Mesenchymal stem cell (in vitro differentiated cells and primary cell): ENCODE measurements at regions not wholly inside any gene's neighbourhood (a gene's known extent, or its start where the extent isn't known, plus 50 kb on each side); places are given as distances from the start of the nearest gene placed in this dataset.
"Not testable (repeated sequence)": the region's sequence is repeated elsewhere in the genome, so short reads cannot be mapped to it uniquely, and the experiment has no call there.

Experiments
- DNase-seq: peaks from one replicate; pipeline ENCODE4 v3.0.0-alpha.2; 2013
- H2AFZ ChIP-seq: one replicate; pipeline ENCODE4 v1.6.1; 2013; ENCODE audit warnings: low read depth, mild to moderate bottlenecking, control low read depth, inconsistent platforms, low read length, moderate library complexity
- H2AK5ac ChIP-seq: 2 replicates; pipeline ENCODE4 v1.6.1; 2013; ENCODE audit warnings: low read length, moderate library complexity, mild to moderate bottlenecking, inconsistent platforms; ENCODE audit not compliant: severe bottlenecking
- H2BK120ac ChIP-seq: one replicate; pipeline ENCODE4 v1.6.1; 2013; ENCODE audit warnings: low read depth, mild to moderate bottlenecking, inconsistent platforms, low read length, moderate library complexity
- H2BK12ac ChIP-seq, 2 experiments: one replicate each; pipeline ENCODE4 v1.6.1; 2013; ENCODE audit warnings: inconsistent platforms in 2 of 2, low read length in 2 of 2, mild to moderate bottlenecking in 2 of 2, moderate library complexity in 2 of 2, control low read depth in 1 of 2
- H2BK15ac ChIP-seq: one replicate; pipeline ENCODE4 v1.6.1; 2013; ENCODE audit warnings: mild to moderate bottlenecking, low read depth, inconsistent platforms; ENCODE audit not compliant: poor library complexity, severe bottlenecking
- H2BK5ac ChIP-seq: 2 replicates; pipeline ENCODE4 v1.6.1; 2013; ENCODE audit warnings: low read depth, mild to moderate bottlenecking, low read length, control low read depth, inconsistent platforms; ENCODE audit not compliant: poor library complexity, severe bottlenecking
- H3K14ac ChIP-seq, 2 experiments: one replicate each; pipeline ENCODE4 v1.6.1; 2013; ENCODE audit warnings: inconsistent platforms in 2 of 2, low read length in 2 of 2, control low read depth in 1 of 2, mild to moderate bottlenecking in 1 of 2, moderate library complexity in 1 of 2
- H3K18ac ChIP-seq, 2 experiments: one replicate each; pipeline ENCODE4 v1.6.1; 2013; ENCODE audit warnings: inconsistent platforms in 2 of 2, low read length in 2 of 2, control low read depth in 1 of 2, low read depth in 1 of 2, mild to moderate bottlenecking in 1 of 2
- H3K23ac ChIP-seq, 2 experiments: one replicate each; pipeline ENCODE4 v1.6.1; 2013; ENCODE audit warnings: inconsistent platforms in 2 of 2, low read length in 2 of 2, mild to moderate bottlenecking in 2 of 2, moderate library complexity in 2 of 2, control low read depth in 1 of 2
- H3K27ac ChIP-seq: 2 replicates; pipeline ENCODE4 v1.5.1; 2013; ENCODE audit warnings: mild to moderate bottlenecking, moderate library complexity, low read length, control low read depth, inconsistent platforms; ENCODE audit not compliant: poor library complexity, severe bottlenecking
- H3K27me3 ChIP-seq, 2 experiments: 2 replicates each; pipeline versions ENCODE4 v1.6.1 to v1.7.0; 2013; ENCODE audit warnings: low read length in 2 of 2, mild to moderate bottlenecking in 2 of 2, moderate library complexity in 2 of 2, control low read depth in 1 of 2, inconsistent platforms in 1 of 2; ENCODE audit not compliant: control insufficient read depth in 1 of 2, insufficient read depth in 1 of 2
- H3K36me3 ChIP-seq, 2 experiments: 2 replicates each; pipeline versions ENCODE4 v1.6.1 to v1.7.0; 2013; ENCODE audit warnings: low read length in 2 of 2, control low read depth in 1 of 2, inconsistent platforms in 1 of 2, low read depth in 1 of 2, mild to moderate bottlenecking in 1 of 2; ENCODE audit not compliant: insufficient read depth in 2 of 2, control insufficient read depth in 1 of 2
- H3K4ac ChIP-seq, 2 experiments: one replicate each; pipeline ENCODE4 v1.6.1; 2013; ENCODE audit warnings: inconsistent platforms in 2 of 2, low read length in 2 of 2, mild to moderate bottlenecking in 2 of 2, moderate library complexity in 2 of 2, control low read depth in 1 of 2, low read depth in 1 of 2
- H3K4me1 ChIP-seq: 2 replicates; pipeline ENCODE4 v1.6.1; 2013; ENCODE audit warnings: low read depth, low read length, control low read depth; ENCODE audit not compliant: control insufficient read depth, insufficient read depth
- H3K4me2 ChIP-seq: 2 replicates; pipeline ENCODE4 v1.6.1; 2013; ENCODE audit warnings: low read length, mild to moderate bottlenecking, inconsistent platforms; ENCODE audit not compliant: poor library complexity, severe bottlenecking
- H3K4me3 ChIP-seq, 2 experiments: 2 replicates each; pipeline versions ENCODE4 v1.5.1 to v1.7.0; 2013; ENCODE audit warnings: low read length in 2 of 2, mild to moderate bottlenecking in 2 of 2, control low read depth in 1 of 2, low read depth in 1 of 2; ENCODE audit not compliant: insufficient read depth in 1 of 2
- H3K79me1 ChIP-seq: replicated peaks from 2 replicates; pipeline ENCODE4 v1.6.1; 2013; ENCODE audit warnings: mild to moderate bottlenecking, control low read depth, low read length, inconsistent platforms; ENCODE audit not compliant: poor library complexity, severe bottlenecking
- H3K9ac ChIP-seq: 2 replicates; pipeline ENCODE4 v1.7.0; 2013; ENCODE audit warnings: mild to moderate bottlenecking, low read length, moderate library complexity
- H3K9me3 ChIP-seq: 2 replicates; pipeline ENCODE4 v1.7.0; 2013; ENCODE audit warnings: mild to moderate bottlenecking, low read length; ENCODE audit not compliant: control insufficient read depth
- H4K8ac ChIP-seq: one replicate; pipeline ENCODE4 v1.6.1; 2013; ENCODE audit warnings: inconsistent platforms, mild to moderate bottlenecking, low read length, moderate library complexity
- H4K91ac ChIP-seq: one replicate; pipeline ENCODE4 v1.6.1; 2013; ENCODE audit warnings: mild to moderate bottlenecking, low read length, inconsistent platforms
- WGBS: methylation state at CpG from one replicate; pipeline ENCODE4 v1.1.7; 2013; ENCODE audit warnings: mixed read lengths; 5-methylcytosine and 5-hydroxymethylcytosine counted together

DNA sequence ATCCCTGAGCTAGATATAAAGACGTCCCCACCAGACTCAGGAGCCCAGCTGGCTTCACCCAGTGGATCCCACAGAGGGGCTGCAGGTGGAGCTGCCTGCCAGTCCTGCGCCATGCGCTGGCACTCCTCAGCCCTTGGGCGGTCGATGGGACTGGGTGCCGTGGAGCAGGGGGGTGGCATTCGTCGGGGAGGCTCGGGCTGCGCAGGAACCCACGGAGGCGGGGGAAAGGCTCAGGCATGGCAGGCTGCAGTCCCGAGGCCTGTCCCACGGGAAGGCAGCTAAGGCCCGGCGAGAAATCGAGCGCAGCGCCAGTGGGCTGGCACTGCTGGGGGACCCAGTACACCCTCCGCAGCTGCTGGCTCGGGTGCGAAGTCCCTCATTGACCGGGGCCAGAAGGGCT lies 555.1 kb upstream of the CDH10 start:
- not testable (repeated sequence) for H3K18ac ChIP-seq, H3K4me1 ChIP-seq, H3K4ac ChIP-seq, H3K4me2 ChIP-seq, H4K8ac ChIP-seq, H3K4me3 ChIP-seq, H2BK120ac ChIP-seq, H3K9me3 ChIP-seq, H3K79me1 ChIP-seq, H2BK5ac ChIP-seq, H3K14ac ChIP-seq, H2BK15ac ChIP-seq, H3K27ac ChIP-seq, H4K91ac ChIP-seq, H2AFZ ChIP-seq, H3K27me3 ChIP-seq, DNase-seq, H2BK12ac ChIP-seq, H3K9ac ChIP-seq, H3K36me3 ChIP-seq, H2AK5ac ChIP-seq, H3K23ac ChIP-seq
- 92% methylated on average over 9 of the region's 23 CpGs for WGBS

DNA sequence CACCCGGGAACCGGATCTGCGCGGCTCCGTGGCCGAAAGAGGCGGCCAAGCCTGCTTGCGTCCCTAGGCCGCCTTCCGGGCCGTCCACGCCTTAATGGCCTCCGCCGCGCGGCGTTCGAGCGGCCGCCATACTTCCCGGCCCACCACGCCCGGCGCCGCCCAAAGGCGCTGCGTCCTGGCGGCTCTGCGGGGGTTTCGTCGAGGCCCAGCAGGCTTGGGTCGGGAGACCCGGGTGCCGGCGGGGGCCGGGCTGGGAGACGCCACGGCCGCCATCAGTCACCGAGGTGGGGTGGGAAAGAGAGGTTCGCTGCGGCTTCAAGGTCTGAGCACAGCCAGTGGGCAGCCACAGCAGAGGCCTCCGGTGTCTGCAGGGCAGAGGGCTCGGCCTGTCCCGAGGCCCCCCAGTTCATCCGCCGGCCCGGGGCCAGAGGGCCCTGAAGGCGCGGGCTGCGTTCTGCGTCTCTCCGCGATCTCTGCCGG lies 545.8 kb upstream of the CDH10 start:
- no peak overlapping the region for H3K23ac ChIP-seq
- H3K9ac ChIP-seq: no peak overlapping the region
- no peak overlapping the region for H2BK5ac ChIP-seq
- H3K27ac ChIP-seq: no peak overlapping the region
- H2AFZ ChIP-seq: no peak overlapping the region
- H3K79me1 ChIP-seq: no peaks in the 10 kb centered on the region
- no peak overlapping the region for H3K4ac ChIP-seq
- no peak overlapping the region for H4K8ac ChIP-seq
- no peaks in the 10 kb centered on the region for H3K36me3 ChIP-seq
- H3K4me3 ChIP-seq: no peak overlapping the region
- no peak overlapping the region for H4K91ac ChIP-seq
- no peak overlapping the region for H2BK120ac ChIP-seq
- H3K4me1 ChIP-seq: no peaks in the 10 kb centered on the region
- no peak overlapping the region for H3K4me2 ChIP-seq
- H3K18ac ChIP-seq: no peak overlapping the region
- H3K27me3 ChIP-seq: no peaks in the 10 kb centered on the region
- no peak overlapping the region for H2BK15ac ChIP-seq
- no peak overlapping the region for H2AK5ac ChIP-seq
- no peak overlapping the region for H3K14ac ChIP-seq
- H3K9me3 ChIP-seq: peaks cover 15% of the 10 kb centered on the region
- DNase-seq: no peak
- no peak overlapping the region for H2BK12ac ChIP-seq
- 95% methylated on average over 50 of the region's 55 CpGs for WGBS

GRCh38 chr5:25181249-25181648 lies 536.5 kb upstream of the CDH10 start:
- Histone ChIP-seq H3K79me1 (no peaks in the 10 kb centered on the region), H3K18ac (no peak overlapping the region), H2BK12ac (no peak overlapping the region), H3K4me2 (no peak overlapping the region), H3K9me3 (peaks cover 25% of the 10 kb centered on the region), H3K23ac (no peak overlapping the region), H2BK15ac (no peak overlapping the region), H2AFZ (no peak overlapping the region), H3K36me3 (no peaks in the 10 kb centered on the region), H2AK5ac (no peak overlapping the region), H3K27ac (no peak overlapping the region), H2BK120ac (no peak overlapping the region), H4K8ac (no peak overlapping the region), H2BK5ac (no peak overlapping the region), H3K27me3 (no peaks in the 10 kb centered on the region), H3K4me3 (peak overlapping the region in 1 of 2 experiments; percentile 7), H4K91ac (no peak overlapping the region), H3K9ac (no peak overlapping the region), H3K14ac (no peak overlapping the region), H3K4me1 (no peaks in the 10 kb centered on the region), H3K4ac (no peak overlapping the region)
- WGBS: 86% methylated on average over 5 of the region's 5 CpGs
- no peak for DNase-seq

DNA sequence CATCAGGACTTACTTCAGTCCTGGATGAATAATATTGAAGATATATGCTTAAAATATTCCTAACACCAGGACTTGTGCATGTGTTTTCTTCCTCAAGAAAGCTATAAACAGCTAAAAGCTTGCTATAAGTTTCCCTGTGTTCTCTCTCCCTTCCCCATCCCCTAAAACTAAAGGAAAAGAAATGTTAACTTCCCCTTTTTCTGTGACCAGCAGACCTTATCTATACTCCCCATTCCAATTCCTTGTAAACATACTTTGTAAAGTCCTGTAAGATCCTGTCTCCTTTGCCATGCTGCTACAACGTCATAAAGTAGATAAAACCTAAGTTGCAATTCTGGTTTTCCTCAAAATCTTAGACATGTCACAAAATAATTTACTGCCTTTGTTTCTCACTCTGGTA lies 517.8 kb upstream of the CDH10 start:
- not testable (repeated sequence) for H2BK120ac ChIP-seq, H3K4me3 ChIP-seq, H3K4me1 ChIP-seq, H2AFZ ChIP-seq, H2BK5ac ChIP-seq, H2AK5ac ChIP-seq, H4K8ac ChIP-seq, H3K4ac ChIP-seq, H3K23ac ChIP-seq, H3K9me3 ChIP-seq, H3K36me3 ChIP-seq, H3K9ac ChIP-seq, H3K79me1 ChIP-seq, H3K14ac ChIP-seq, H3K27ac ChIP-seq, H4K91ac ChIP-seq, DNase-seq, H3K18ac ChIP-seq, H2BK12ac ChIP-seq, H3K4me2 ChIP-seq, H3K27me3 ChIP-seq, H2BK15ac ChIP-seq
- WGBS: 0% methylated on average over 1 of the region's 1 CpG
